ENCODE measurements at regions not wholly inside any gene's neighbourhood (a gene's known extent, or its start where the extent isn't known, plus 50 kb on each side); places are given as distances from the start of the nearest gene placed in this dataset.

DNA sequence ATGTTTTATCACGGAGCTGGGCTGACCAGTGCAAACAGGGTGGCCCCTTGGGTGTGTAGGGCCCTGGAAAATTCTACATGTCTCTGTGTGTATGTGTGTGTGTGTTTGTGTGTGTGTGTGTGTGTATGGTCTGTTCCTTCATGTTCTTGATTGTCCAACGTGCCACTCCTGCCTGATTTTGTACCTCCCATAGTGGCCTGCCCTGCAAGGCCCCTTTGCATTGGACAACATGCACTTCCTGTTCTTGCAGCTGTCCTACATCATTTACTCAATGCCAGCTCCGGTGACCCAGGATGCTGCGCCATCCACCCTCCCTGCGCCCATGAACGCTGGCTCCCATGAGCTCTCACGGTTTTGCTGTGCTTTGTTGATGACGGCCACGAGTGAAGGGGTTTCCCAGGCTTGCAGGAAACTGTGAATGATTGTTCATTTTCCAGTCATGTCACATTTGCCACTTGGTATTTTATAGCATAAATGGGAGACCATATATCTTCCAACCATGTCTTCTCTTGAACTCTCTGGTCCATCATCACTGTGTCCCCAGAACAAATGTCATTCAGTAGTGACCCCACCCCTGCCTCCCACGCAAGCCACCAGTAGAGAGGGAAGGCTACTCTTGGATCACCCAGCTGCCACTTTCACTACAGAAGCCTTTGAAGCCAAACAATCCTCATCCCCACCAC lies 69.7 kb upstream of the NCK2 start:
- Histone ChIP-seq H3F3A (ENCODE audit: low read length, unreplicated experiment) (no peaks in the 10 kb centered on the region), H3K36me3 (ENCODE audit: low read depth, low read length) (no peaks in the 10 kb centered on the region), H3K9me2 (replicated peaks; ENCODE audit: low read length) (no peaks in the 10 kb centered on the region), H3K4me2 (ENCODE audit: low read length) (no peak overlapping the region), H3K27ac (ENCODE audit: low read length) (no peak overlapping the region), H3K9me3 (ENCODE audit: low read length) (no peaks in the 10 kb centered on the region), H3K9ac (ENCODE audit: low read length) (no peak overlapping the region), H3K79me2 (ENCODE audit: low read length) (no peaks in the 10 kb centered on the region), H3K27me3 (ENCODE audit: low read length) (peaks cover 4% of the 10 kb centered on the region; the same call in 1 of the 2 replicates), H2AFZ (ENCODE audit: low read length) (no peak overlapping the region), H3K4me3 (ENCODE audit: low read length) (no peak overlapping the region), H3K4me1 (ENCODE audit: insufficient read depth, low read length) (no peaks in the 10 kb centered on the region), H4K20me1 (ENCODE audit: low read length) (no peaks in the 10 kb centered on the region)
- ATAC-seq (no peak), DNase-seq (no peak)
- BruUV-seq (replicated peaks) = no TSS peak
- TF ChIP-seq EZH2phosphoT487 (IDR thresholded peaks at IDR 0.05; ENCODE audit: borderline replicate concordance, low read length) (no peak), EZH2 (IDR thresholded peaks at IDR 0.05; ENCODE audit: low read length, unreplicated experiment) (no peak), CTCF (conservative IDR thresholded peaks at IDR 0.05; ENCODE audit: low read depth, low read length) (no peak)
- CTCF ChIA-PET = no interaction called here
- intact Hi-C loops (cut with micrococcal nuclease) = no loop called here
- POLR2A ChIA-PET (ENCODE audit: unreplicated experiment) = no interaction called here

- H3K79me2 ChIP-seq (ENCODE audit: low read length) = no peaks in the 10 kb centered on the region
- no peak overlapping the region for H2AFZ ChIP-seq (ENCODE audit: low read length)
- H3K36me3 ChIP-seq (ENCODE audit: low read depth, low read length) = no peaks in the 10 kb centered on the region
- H3K9ac ChIP-seq (ENCODE audit: low read length) = no peak overlapping the region
- H3K9me3 ChIP-seq (ENCODE audit: low read length) = no peaks in the 10 kb centered on the region
- no peak for DNase-seq
- no peak for TF ChIP-seq EZH2 (IDR thresholded peaks at IDR 0.05; ENCODE audit: low read length, unreplicated experiment)
- TF ChIP-seq CTCF (conservative IDR thresholded peaks at IDR 0.05; ENCODE audit: low read depth, low read length) = no peak
- TF ChIP-seq EZH2phosphoT487 (IDR thresholded peaks at IDR 0.05; ENCODE audit: borderline replicate concordance, low read length) = no peak
- H3K27me3 ChIP-seq (ENCODE audit: low read length) = peaks cover 3% of the 10 kb centered on the region; the same call in 1 of the 2 replicates
- no TSS peak for BruUV-seq (replicated peaks)
- ChIA-PET CTCF (no interaction called here), POLR2A (ENCODE audit: unreplicated experiment) (no interaction called here)
- H3K4me1 ChIP-seq (ENCODE audit: insufficient read depth, low read length) = no peaks in the 10 kb centered on the region
- H3K4me2 ChIP-seq (ENCODE audit: low read length) = no peak overlapping the region
- H3K9me2 ChIP-seq (replicated peaks; ENCODE audit: low read length) = no peaks in the 10 kb centered on the region
- H4K20me1 ChIP-seq (ENCODE audit: low read length) = no peaks in the 10 kb centered on the region
- intact Hi-C loops (cut with micrococcal nuclease) = no loop called here
- no peak overlapping the region for H3K4me3 ChIP-seq (ENCODE audit: low read length)
- H3K27ac ChIP-seq (ENCODE audit: low read length) = no peak overlapping the region
- no peak for ATAC-seq
- H3F3A ChIP-seq (ENCODE audit: low read length, unreplicated experiment) = no peaks in the 10 kb centered on the region
These were observed 70.3 kb upstream of the NCK2 start for GRCh38 chr2:105674401-105674800.

DNA sequence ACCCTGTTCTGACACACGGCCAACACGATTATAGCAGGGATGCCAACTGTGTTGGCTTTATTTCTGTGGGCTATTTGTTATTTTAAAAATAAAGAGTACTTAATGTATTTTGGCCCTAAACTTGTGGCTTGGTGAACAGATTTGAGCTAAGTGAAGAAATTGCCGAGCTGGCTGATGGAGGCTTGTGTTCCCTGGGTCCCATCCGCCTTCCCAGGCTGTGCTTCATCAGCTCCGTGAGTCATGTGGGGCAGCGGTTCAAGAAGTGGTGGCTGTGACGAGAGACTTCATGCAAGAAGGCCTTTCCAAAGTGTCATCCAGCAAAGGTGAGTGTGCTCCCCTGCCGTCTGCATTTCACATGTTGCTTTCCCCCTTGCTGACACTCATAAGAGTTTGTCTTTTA lies 73.6 kb upstream of the NCK2 start:
- Histone ChIP-seq H3K36me3 (ENCODE audit: low read depth, low read length) (no peaks in the 10 kb centered on the region), H3K9me2 (replicated peaks; ENCODE audit: low read length) (no peaks in the 10 kb centered on the region), H3K27me3 (ENCODE audit: low read length) (no peaks in the 10 kb centered on the region; the same call in 1 of the 2 replicates), H3K4me1 (ENCODE audit: insufficient read depth, low read length) (no peaks in the 10 kb centered on the region), H3K9ac (ENCODE audit: low read length) (no peak overlapping the region), H4K20me1 (ENCODE audit: low read length) (no peaks in the 10 kb centered on the region), H3F3A (ENCODE audit: low read length, unreplicated experiment) (no peaks in the 10 kb centered on the region), H3K9me3 (ENCODE audit: low read length) (no peaks in the 10 kb centered on the region), H3K27ac (ENCODE audit: low read length) (no peak overlapping the region), H2AFZ (ENCODE audit: low read length) (no peak overlapping the region), H3K79me2 (ENCODE audit: low read length) (no peaks in the 10 kb centered on the region), H3K4me3 (ENCODE audit: low read length) (no peak overlapping the region), H3K4me2 (ENCODE audit: low read length) (no peak overlapping the region)
- DNase-seq (no peak), ATAC-seq (no peak)
- TF ChIP-seq EZH2phosphoT487 (IDR thresholded peaks at IDR 0.05; ENCODE audit: borderline replicate concordance, low read length) (no peak), EZH2 (IDR thresholded peaks at IDR 0.05; ENCODE audit: low read length, unreplicated experiment) (no peak), CTCF (conservative IDR thresholded peaks at IDR 0.05; ENCODE audit: low read depth, low read length) (no peak)
- POLR2A ChIA-PET (ENCODE audit: unreplicated experiment) = no interaction called here
- intact Hi-C loops (cut with micrococcal nuclease) = no loop called here
- CTCF ChIA-PET = no interaction called here
- no TSS peak for BruUV-seq (replicated peaks)

All from PC-3 (cell line).